H9 (cell line): ENCODE measurements at regions not wholly inside any gene's neighbourhood (a gene's known extent, or its start where the extent isn't known, plus 50 kb on each side); places are given as distances from the start of the nearest gene placed in this dataset.

Experiments used
- DNase-seq: peaks from one replicate; pipeline ENCODE4 v3.0.0-alpha.2; 2017
- H2AFZ ChIP-seq: one replicate; pipeline ENCODE4 v1.6.1; 2013; ENCODE audit warnings: mild to moderate bottlenecking, low read length, control low read depth, moderate library complexity
- H2AK5ac ChIP-seq: 2 replicates; pipeline ENCODE4 v1.6.1; 2013; ENCODE audit warnings: low read length, control low read depth, mixed read lengths; ENCODE audit not compliant: insufficient read length
- H2BK120ac ChIP-seq: one replicate; pipeline ENCODE4 v1.6.1; 2013; ENCODE audit warnings: low read depth, mild to moderate bottlenecking, low read length, control low read depth, inconsistent platforms; ENCODE audit not compliant: poor library complexity, severe bottlenecking
- H2BK12ac ChIP-seq: 2 replicates; pipeline ENCODE4 v1.6.1; 2013; ENCODE audit warnings: low read length, control low read depth, mixed read lengths, low read depth; ENCODE audit not compliant: insufficient read length
- H2BK15ac ChIP-seq: 2 replicates; pipeline ENCODE4 v1.6.1; 2013; ENCODE audit warnings: low read depth, low read length, control low read depth
- H2BK20ac ChIP-seq: one replicate; pipeline ENCODE4 v1.6.1; 2013; ENCODE audit warnings: low read depth, mild to moderate bottlenecking, low read length, control low read depth, inconsistent platforms; ENCODE audit not compliant: poor library complexity, severe bottlenecking
- H2BK5ac ChIP-seq: 2 replicates; pipeline ENCODE4 v1.6.1; 2013; ENCODE audit warnings: low read length, control low read depth, mixed read lengths; ENCODE audit not compliant: insufficient read length
- H3K14ac ChIP-seq: 2 replicates; pipeline ENCODE4 v1.6.1; 2013; ENCODE audit warnings: low read length, control low read depth; ENCODE audit not compliant: insufficient read depth
- H3K18ac ChIP-seq: 2 replicates; pipeline ENCODE4 v1.6.1; 2013; ENCODE audit warnings: low read depth, mild to moderate bottlenecking, mixed read lengths, low read length, control low read depth; ENCODE audit not compliant: insufficient read length
- H3K23ac ChIP-seq: 2 replicates; pipeline ENCODE4 v1.6.1; 2013; ENCODE audit warnings: low read length, control low read depth, mixed read lengths, low read depth; ENCODE audit not compliant: insufficient read length
- H3K23me2 ChIP-seq: 2 replicates; pipeline ENCODE4 v1.6.1; 2013; ENCODE audit warnings: low read depth, mild to moderate bottlenecking, mixed read lengths, low read length, control low read depth; ENCODE audit not compliant: insufficient read length, poor library complexity, severe bottlenecking
- H3K27ac ChIP-seq: 2 replicates; pipeline ENCODE4 v1.5.1; 2013; ENCODE audit warnings: low read length, control low read depth, mixed read lengths, low read depth; ENCODE audit not compliant: insufficient read length
- H3K27me3 ChIP-seq: 2 replicates; pipeline ENCODE4 v1.6.1; 2013; ENCODE audit warnings: low read length, control low read depth, inconsistent platforms; ENCODE audit not compliant: insufficient read depth
- H3K4ac ChIP-seq: 2 replicates; pipeline ENCODE4 v1.6.1; 2013; ENCODE audit warnings: low read depth, mild to moderate bottlenecking, control low read depth, inconsistent platforms, low read length, moderate library complexity
- H3K4me1 ChIP-seq: 2 replicates; pipeline ENCODE4 v1.6.1; 2013; ENCODE audit warnings: low read length, control low read depth, inconsistent platforms; ENCODE audit not compliant: insufficient read depth
- H3K4me2 ChIP-seq: 2 replicates; pipeline ENCODE4 v1.6.1; 2013; ENCODE audit warnings: low read length, control low read depth, mixed read lengths; ENCODE audit not compliant: insufficient read length, insufficient read depth
- H3K56ac ChIP-seq: 2 replicates; pipeline ENCODE4 v1.6.1; 2013; ENCODE audit warnings: low read depth, mild to moderate bottlenecking, mixed read lengths, low read length, control low read depth; ENCODE audit not compliant: insufficient read length
- H3K79me1 ChIP-seq: 2 replicates; pipeline ENCODE4 v1.6.1; 2013; ENCODE audit warnings: low read depth, mild to moderate bottlenecking, moderate library complexity, low read length, control low read depth, inconsistent platforms; ENCODE audit not compliant: insufficient read depth, poor library complexity, severe bottlenecking
- H3K79me2 ChIP-seq: 2 replicates; pipeline ENCODE4 v1.6.1; 2013; ENCODE audit warnings: low read length, control low read depth, inconsistent platforms; ENCODE audit not compliant: insufficient read depth
- H3K9ac ChIP-seq: 2 replicates; pipeline ENCODE4 v1.6.1; 2013; ENCODE audit warnings: low read length, control low read depth, mixed read lengths; ENCODE audit not compliant: insufficient read length; ENCODE audit errors: extremely low read depth
- H3K9me3 ChIP-seq: one replicate; pipeline ENCODE4 v1.6.1; 2013; ENCODE audit warnings: low read depth, low read length, inconsistent platforms; ENCODE audit not compliant: control insufficient read depth
- H3T11ph ChIP-seq: one replicate; pipeline ENCODE4 v1.6.1; 2013; ENCODE audit warnings: mild to moderate bottlenecking, low read length, control low read depth, inconsistent platforms
- H4K20me1 ChIP-seq: one replicate; pipeline ENCODE4 v1.6.1; 2013; ENCODE audit not compliant: control insufficient read depth, insufficient read length, insufficient read depth
- H4K5ac ChIP-seq: 2 replicates; pipeline ENCODE4 v1.6.1; 2013; ENCODE audit warnings: low read depth, mild to moderate bottlenecking, mixed read lengths, low read length, control low read depth; ENCODE audit not compliant: insufficient read length
- H4K8ac ChIP-seq: replicated peaks from 2 replicates; pipeline ENCODE4 v1.6.1; 2013; ENCODE audit warnings: low read length, control low read depth, mixed read lengths, low read depth; ENCODE audit not compliant: insufficient read length
- H4K91ac ChIP-seq: 2 replicates; pipeline ENCODE4 v1.6.1; 2013; ENCODE audit warnings: low read depth, mild to moderate bottlenecking, moderate library complexity, mixed read lengths, low read length, control low read depth; ENCODE audit not compliant: insufficient read length
- H3K27ac Mint-ChIP-seq, 3 experiments: 2 replicates in 2 of 3; 3 replicates in 1 of 3; pipeline ENCODE4 v1.8.0; 2020 to 2021; ENCODE audit warnings: mixed read lengths in 3 of 3, mild to moderate bottlenecking in 1 of 3, moderate library complexity in 1 of 3
- H3K27me3 Mint-ChIP-seq: 2 replicates; pipeline ENCODE4 v1.8.0; 2021; ENCODE audit warnings: low read depth, mild to moderate bottlenecking, moderate library complexity, mixed read lengths
- H3K36me3 Mint-ChIP-seq, 3 experiments: 2 replicates in 2 of 3; 3 replicates in 1 of 3; pipeline ENCODE4 v1.8.0; 2020 to 2021; ENCODE audit warnings: low read depth in 3 of 3, mixed read lengths in 3 of 3; ENCODE audit not compliant: insufficient read depth in 1 of 3
- H3K4me1 Mint-ChIP-seq, 2 experiments: 2 replicates each; pipeline ENCODE4 v1.8.0; 2020; ENCODE audit warnings: mixed read lengths in 2 of 2
- H3K4me3 Mint-ChIP-seq, 2 experiments: 2 replicates in 1 of 2; 3 replicates in 1 of 2; pipeline ENCODE4 v1.8.0; 2020 to 2021; ENCODE audit warnings: mild to moderate bottlenecking in 2 of 2, mixed read lengths in 2 of 2, moderate library complexity in 1 of 2
- H3K9me3 Mint-ChIP-seq, 2 experiments: 2 replicates in 1 of 2; 3 replicates in 1 of 2; pipeline ENCODE4 v1.8.0; 2020; ENCODE audit warnings: mild to moderate bottlenecking in 2 of 2, mixed read lengths in 2 of 2, moderate library complexity in 1 of 2
- CTCF ChIP-seq: fragments of 200-600 bp; sonication (generic); conservative IDR thresholded peaks from 3 replicates; pipeline ENCODE4 v1.8.0; 2021; ENCODE audit warnings: antibody characterized with exemption, mild to moderate bottlenecking

GRCh38 chrX:23552303-23552702 is 115.0 kb upstream of the PRDX4 start:
- Histone ChIP-seq H2BK15ac (no peak overlapping the region), H2BK5ac (no peak overlapping the region), H3K4ac (no peak overlapping the region), H3K18ac (no peak overlapping the region), H3K23me2 (no peaks in the 10 kb centered on the region), H2AFZ (no peak overlapping the region), H2BK20ac (no peak overlapping the region), H3T11ph (no peak overlapping the region), H3K27me3 (no peaks in the 10 kb centered on the region), H4K8ac (no peak overlapping the region), H4K5ac (no peak overlapping the region), H2BK120ac (no peak overlapping the region), H3K56ac (no peak overlapping the region), H3K9ac (no peak overlapping the region), H3K14ac (no peak overlapping the region), H4K91ac (no peak overlapping the region), H4K20me1 (no peaks in the 10 kb centered on the region), H2AK5ac (no peak overlapping the region), H3K23ac (no peak overlapping the region), H2BK12ac (no peak overlapping the region), H3K79me1 (no peaks in the 10 kb centered on the region), H3K27ac (no peak overlapping the region), H3K4me2 (no peak overlapping the region), H3K79me2 (no peaks in the 10 kb centered on the region), H3K4me1 (no peaks in the 10 kb centered on the region), H3K9me3 (peaks cover 3% of the 10 kb centered on the region)
- no peaks in the 10 kb centered on the region for H3K27me3 Mint-ChIP-seq
- peaks cover 12 to 16% of the 10 kb centered on the region in 2 experiments for H3K4me1 Mint-ChIP-seq
- no peak overlapping the region for H3K4me3 Mint-ChIP-seq
- peaks cover 6 to 10% of the 10 kb centered on the region in 2 experiments; a peak in 4 of 5 replicates for H3K9me3 Mint-ChIP-seq
- peaks cover 0 to 12% (median 9%) of the 10 kb centered on the region in 3 experiments; a peak in 5 of 7 replicates for H3K36me3 Mint-ChIP-seq
- TF ChIP-seq CTCF, result no peak
- H3K27ac Mint-ChIP-seq, result no peak overlapping the region
- DNase-seq, result no peak
